ENCODE measurements at regions not wholly inside any gene's neighbourhood (a gene's known extent, or its start where the extent isn't known, plus 50 kb on each side); places are given as distances from the start of the nearest gene placed in this dataset.
"Not testable (repeated sequence)": the region's sequence is repeated elsewhere in the genome, so short reads cannot be mapped to it uniquely, and the experiment has no call there.

GRCh38 chr4:104334410-104334809 is 160.3 kb downstream of the CXXC4 start:
- no peaks in the 10 kb centered on the region for H3K36me3 ChIP-seq (ENCODE audit: insufficient read depth, low read length)
- H3K4me3 Mint-ChIP-seq (ENCODE audit: unreplicated experiment) = no peak overlapping the region
- no peaks in the 10 kb centered on the region for H3K27me3 ChIP-seq (ENCODE audit: insufficient read depth, low read length)
- FAIRE-seq = no peak
- H3K27ac ChIP-seq (ENCODE audit: low read depth, low read length) = no peak overlapping the region
- H3K4me3 ChIP-seq (ENCODE audit: insufficient read depth, low read depth, low read length) = no peak overlapping the region
- H3K9ac ChIP-seq (ENCODE audit: low read length) = no peak overlapping the region
- peaks cover 6% of the 10 kb centered on the region for H3K9me3 ChIP-seq (ENCODE audit: insufficient read depth, low read depth, low read length)
- no peaks in the 10 kb centered on the region for H4K20me1 ChIP-seq (ENCODE audit: insufficient read depth, low read length)
- H3K4me1 ChIP-seq (ENCODE audit: insufficient read depth, low read length) = no peaks in the 10 kb centered on the region
- no peaks in the 10 kb centered on the region for H3K9me3 Mint-ChIP-seq (ENCODE audit: unreplicated experiment)
- H3K27ac Mint-ChIP-seq (ENCODE audit: unreplicated experiment) = no peak overlapping the region
- no peaks in the 10 kb centered on the region for H3K36me3 Mint-ChIP-seq (ENCODE audit: low read depth, unreplicated experiment)
- no peak for TF ChIP-seq EZH2 (IDR thresholded peaks at IDR 0.05; ENCODE audit: insufficient read depth, low read length)
- TF ChIP-seq, protein P1, sequence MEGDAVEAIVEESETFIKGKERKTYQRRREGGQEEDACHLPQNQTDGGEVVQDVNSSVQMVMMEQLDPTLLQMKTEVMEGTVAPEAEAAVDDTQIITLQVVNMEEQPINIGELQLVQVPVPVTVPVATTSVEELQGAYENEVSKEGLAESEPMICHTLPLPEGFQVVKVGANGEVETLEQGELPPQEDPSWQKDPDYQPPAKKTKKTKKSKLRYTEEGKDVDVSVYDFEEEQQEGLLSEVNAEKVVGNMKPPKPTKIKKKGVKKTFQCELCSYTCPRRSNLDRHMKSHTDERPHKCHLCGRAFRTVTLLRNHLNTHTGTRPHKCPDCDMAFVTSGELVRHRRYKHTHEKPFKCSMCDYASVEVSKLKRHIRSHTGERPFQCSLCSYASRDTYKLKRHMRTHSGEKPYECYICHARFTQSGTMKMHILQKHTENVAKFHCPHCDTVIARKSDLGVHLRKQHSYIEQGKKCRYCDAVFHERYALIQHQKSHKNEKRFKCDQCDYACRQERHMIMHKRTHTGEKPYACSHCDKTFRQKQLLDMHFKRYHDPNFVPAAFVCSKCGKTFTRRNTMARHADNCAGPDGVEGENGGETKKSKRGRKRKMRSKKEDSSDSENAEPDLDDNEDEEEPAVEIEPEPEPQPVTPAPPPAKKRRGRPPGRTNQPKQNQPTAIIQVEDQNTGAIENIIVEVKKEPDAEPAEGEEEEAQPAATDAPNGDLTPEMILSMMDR (IDR thresholded peaks at IDR 0.05; ENCODE audit: insufficient read depth, low read depth, low read length) = no peak
- no peak overlapping the region for H2AFZ ChIP-seq (ENCODE audit: low read depth, low read length)
- no peak for DNase-seq (ENCODE audit: low read depth)
- H3K27me3 Mint-ChIP-seq (ENCODE audit: low read depth, unreplicated experiment) = no peaks in the 10 kb centered on the region
- H3K4me1 Mint-ChIP-seq (ENCODE audit: low read depth, unreplicated experiment) = no peaks in the 10 kb centered on the region
- no peaks in the 10 kb centered on the region for H3K79me2 ChIP-seq (ENCODE audit: insufficient read depth, low read length)
- no peak overlapping the region for H3K4me2 ChIP-seq (ENCODE audit: low read length)

GRCh38 chr4:104330125-104330905 is 164.4 kb downstream of the CXXC4 start:
- DNase-seq (ENCODE audit: low read depth) = no peak
- Histone ChIP-seq H3K79me2 (ENCODE audit: insufficient read depth, low read length) (no peaks in the 10 kb centered on the region), H3K9me3 (ENCODE audit: insufficient read depth, low read depth, low read length) (peaks cover 3% of the 10 kb centered on the region), H3K36me3 (ENCODE audit: insufficient read depth, low read length) (no peaks in the 10 kb centered on the region), H3K9ac (ENCODE audit: low read length) (no peak overlapping the region), H4K20me1 (ENCODE audit: insufficient read depth, low read length) (no peaks in the 10 kb centered on the region), H3K27me3 (ENCODE audit: insufficient read depth, low read length) (no peaks in the 10 kb centered on the region), H3K4me2 (ENCODE audit: low read length) (no peak overlapping the region), H3K27ac (ENCODE audit: low read depth, low read length) (no peak overlapping the region), H3K4me1 (ENCODE audit: insufficient read depth, low read length) (no peaks in the 10 kb centered on the region), H2AFZ (ENCODE audit: low read depth, low read length) (no peak overlapping the region), H3K4me3 (ENCODE audit: insufficient read depth, low read depth, low read length) (no peak overlapping the region)
- Mint-ChIP-seq H3K27ac (ENCODE audit: unreplicated experiment) (no peak overlapping the region), H3K4me3 (ENCODE audit: unreplicated experiment) (no peak overlapping the region), H3K27me3 (ENCODE audit: low read depth, unreplicated experiment) (no peaks in the 10 kb centered on the region), H3K9me3 (ENCODE audit: unreplicated experiment) (peaks cover 2% of the 10 kb centered on the region), H3K4me1 (ENCODE audit: low read depth, unreplicated experiment) (no peaks in the 10 kb centered on the region), H3K36me3 (ENCODE audit: low read depth, unreplicated experiment) (no peaks in the 10 kb centered on the region)
- FAIRE-seq = no peak
- TF ChIP-seq EZH2 (IDR thresholded peaks at IDR 0.05; ENCODE audit: insufficient read depth, low read length) = no peak
- TF ChIP-seq, protein P1 (IDR thresholded peaks at IDR 0.05; ENCODE audit: insufficient read depth, low read depth, low read length) = no peak

DNA sequence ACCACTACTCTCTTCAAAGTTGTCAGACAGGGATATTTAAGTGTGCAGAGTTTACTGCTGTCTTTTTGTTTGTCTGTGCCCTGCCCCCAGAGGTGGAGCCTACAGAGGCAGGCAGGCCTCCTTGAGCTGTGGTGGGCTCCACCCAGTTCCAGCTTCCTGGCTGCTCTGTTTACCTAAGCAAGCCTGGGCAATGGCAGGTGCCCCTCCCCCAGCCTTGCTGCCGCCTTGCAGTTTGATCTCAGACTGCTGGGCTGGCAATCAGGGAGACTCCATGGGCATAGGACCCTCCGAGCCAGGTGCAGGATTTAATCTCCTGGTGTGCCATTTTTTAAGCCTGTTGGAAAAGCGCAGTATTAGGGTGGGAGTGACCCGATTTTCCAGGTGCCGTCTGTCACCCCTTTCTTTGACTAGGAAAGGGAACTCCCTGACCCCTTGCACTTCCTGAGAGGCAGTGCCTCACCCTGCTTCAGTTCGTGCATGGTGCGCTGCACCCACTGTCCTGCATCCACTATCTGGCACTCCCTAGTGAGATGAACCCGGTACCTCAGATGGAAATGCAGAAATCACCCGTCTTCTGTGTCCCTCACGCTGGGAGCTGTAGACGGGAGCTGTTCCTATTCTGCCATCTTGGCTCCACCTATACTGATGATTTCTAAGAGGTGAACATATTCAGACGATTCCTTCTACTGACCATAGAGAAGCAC is 167.6 kb downstream of the CXXC4 start:
- H3K27me3 Mint-ChIP-seq (ENCODE audit: low read depth, unreplicated experiment); H3K36me3 Mint-ChIP-seq (ENCODE audit: low read depth, unreplicated experiment); H3K4me3 Mint-ChIP-seq (ENCODE audit: unreplicated experiment); H3K36me3 ChIP-seq (ENCODE audit: insufficient read depth, low read length); H3K9ac ChIP-seq (ENCODE audit: low read length); DNase-seq (ENCODE audit: low read depth); H3K4me1 ChIP-seq (ENCODE audit: insufficient read depth, low read length); H3K79me2 ChIP-seq (ENCODE audit: insufficient read depth, low read length); H2AFZ ChIP-seq (ENCODE audit: low read depth, low read length); H3K27ac ChIP-seq (ENCODE audit: low read depth, low read length); H3K27ac Mint-ChIP-seq (ENCODE audit: unreplicated experiment); H3K4me1 Mint-ChIP-seq (ENCODE audit: low read depth, unreplicated experiment); H4K20me1 ChIP-seq (ENCODE audit: insufficient read depth, low read length); FAIRE-seq; H3K4me2 ChIP-seq (ENCODE audit: low read length); H3K9me3 ChIP-seq (ENCODE audit: insufficient read depth, low read depth, low read length); H3K9me3 Mint-ChIP-seq (ENCODE audit: unreplicated experiment); H3K27me3 ChIP-seq (ENCODE audit: insufficient read depth, low read length); H3K4me3 ChIP-seq (ENCODE audit: insufficient read depth, low read depth, low read length): not testable (repeated sequence)
